Upper lobe of left lung (tissue), 6 donors: ENCODE measurements at regions not wholly inside any gene's neighbourhood (a gene's known extent, or its start where the extent isn't known, plus 50 kb on each side); places are given as distances from the start of the nearest gene placed in this dataset.
"Not testable (repeated sequence)": the region's sequence is repeated elsewhere in the genome, so short reads cannot be mapped to it uniquely, and the experiment has no call there.

ENCODE experiments used
- ATAC-seq, 2 donors: fragments of 200-7000 bp; cut with Tn5 transposase; one replicate each; pipeline ENCODE4 v1.9.1; 2022; ENCODE audit warnings: mild to moderate bottlenecking in 2 of 2, moderate library complexity in 2 of 2; ENCODE audit not compliant: low FRiP score in 2 of 2
- DNase-seq, 2 donors: peaks; one replicate each; pipeline ENCODE4 v3.0.0-alpha.2; 2019 to 2020
- H3K27ac ChIP-seq, 4 donors: fragments of 200-600 bp; sonication (generic); one replicate each; pipeline ENCODE4 v1.5.1; 2016 to 2019
- H3K27me3 ChIP-seq, 4 donors: fragments of 200-600 bp; sonication (generic); one replicate each; pipeline ENCODE4 v1.5.1; 2017 to 2019
- H3K36me3 ChIP-seq, 4 donors: fragments of 200-600 bp; sonication (generic); one replicate each; pipeline ENCODE4 v1.5.1; 2016 to 2019
- H3K4me1 ChIP-seq, 4 donors: fragments of 200-600 bp; sonication (generic); one replicate each; pipeline ENCODE4 v1.5.1; 2018 to 2019
- H3K4me3 ChIP-seq, 4 donors: fragments of 200-600 bp; sonication (generic); one replicate each; pipeline ENCODE4 v1.5.1; 2017 to 2019; ENCODE audit warnings: mild to moderate bottlenecking in 2 of 4, moderate library complexity in 1 of 4
- H3K9me3 ChIP-seq, 4 donors: fragments of 200-600 bp; sonication (generic); one replicate each; pipeline ENCODE4 v1.5.1; 2018 to 2019
- EP300 ChIP-seq, 4 donors: sonication (generic); formaldehyde crosslinking; IDR thresholded peaks; one replicate each; pipeline ENCODE4 v1.5.1; 2017; ENCODE audit warnings: antibody characterized with exemption in 4 of 4, control low read depth in 2 of 4
- POLR2A ChIP-seq, 4 donors: fragments of 450-650 bp; IDR thresholded peaks; one replicate each; pipeline ENCODE4 v1.5.1; 2016 to 2017; ENCODE audit warnings: antibody characterized with exemption in 4 of 4, mild to moderate bottlenecking in 2 of 4
- POLR2AphosphoS5 ChIP-seq, 2 donors: sonication (generic); formaldehyde crosslinking; IDR thresholded peaks; one replicate each; pipeline ENCODE4 v1.5.1; 2017; ENCODE audit warnings: antibody characterized with exemption in 2 of 2
- WGBS, 2 donors: methylation state at CpG; one replicate each; pipeline ENCODE4 v1.1.5; 2017 to 2018; 5-methylcytosine and 5-hydroxymethylcytosine counted together
- TF ChIP-seq, protein P1 (sequence below), 6 experiments: fragments of 450-650 bp in 4 of 6; fragments of 200-600 bp in 2 of 6; sonication (generic) in 2 of 6; IDR thresholded peaks; one replicate each; pipeline ENCODE4 v1.5.1; 2016 to 2019; ENCODE audit warnings: antibody characterized with exemption in 6 of 6
- donor health status: DM: no; HTN: no; CAD: no; lungs with moderate emphysema.
- donor health status: DM: no; HTN: yes; CAD: no; lungs with severe emphysema.

GRCh38 chr10:32217216-32217615, 129.7 kb downstream of the EPC1 start:
- WGBS, 2 donors = 96% methylated on average over 1 of the region's 1 CpG
- H3K27me3 ChIP-seq = no peaks in the 10 kb centered on the region
- DNase-seq (no peak), ATAC-seq (no peak)
- peaks cover 0 to 10% (median 0%) of the 10 kb centered on the region in 4 donors for H3K9me3 ChIP-seq
- H3K4me1 ChIP-seq = no peaks in the 10 kb centered on the region
- no peak overlapping the region for H3K27ac ChIP-seq
- TF ChIP-seq POLR2A (IDR thresholded peaks at IDR 0.05) = no peak
- TF ChIP-seq, protein P1, sequence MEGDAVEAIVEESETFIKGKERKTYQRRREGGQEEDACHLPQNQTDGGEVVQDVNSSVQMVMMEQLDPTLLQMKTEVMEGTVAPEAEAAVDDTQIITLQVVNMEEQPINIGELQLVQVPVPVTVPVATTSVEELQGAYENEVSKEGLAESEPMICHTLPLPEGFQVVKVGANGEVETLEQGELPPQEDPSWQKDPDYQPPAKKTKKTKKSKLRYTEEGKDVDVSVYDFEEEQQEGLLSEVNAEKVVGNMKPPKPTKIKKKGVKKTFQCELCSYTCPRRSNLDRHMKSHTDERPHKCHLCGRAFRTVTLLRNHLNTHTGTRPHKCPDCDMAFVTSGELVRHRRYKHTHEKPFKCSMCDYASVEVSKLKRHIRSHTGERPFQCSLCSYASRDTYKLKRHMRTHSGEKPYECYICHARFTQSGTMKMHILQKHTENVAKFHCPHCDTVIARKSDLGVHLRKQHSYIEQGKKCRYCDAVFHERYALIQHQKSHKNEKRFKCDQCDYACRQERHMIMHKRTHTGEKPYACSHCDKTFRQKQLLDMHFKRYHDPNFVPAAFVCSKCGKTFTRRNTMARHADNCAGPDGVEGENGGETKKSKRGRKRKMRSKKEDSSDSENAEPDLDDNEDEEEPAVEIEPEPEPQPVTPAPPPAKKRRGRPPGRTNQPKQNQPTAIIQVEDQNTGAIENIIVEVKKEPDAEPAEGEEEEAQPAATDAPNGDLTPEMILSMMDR (IDR thresholded peaks at IDR 0.05) = no peak
- TF ChIP-seq EP300 (IDR thresholded peaks at IDR 0.05) = no peak
- TF ChIP-seq POLR2AphosphoS5 (IDR thresholded peaks at IDR 0.05) = no peak
- no peaks in the 10 kb centered on the region for H3K36me3 ChIP-seq
- H3K4me3 ChIP-seq = no peak overlapping the region

DNA sequence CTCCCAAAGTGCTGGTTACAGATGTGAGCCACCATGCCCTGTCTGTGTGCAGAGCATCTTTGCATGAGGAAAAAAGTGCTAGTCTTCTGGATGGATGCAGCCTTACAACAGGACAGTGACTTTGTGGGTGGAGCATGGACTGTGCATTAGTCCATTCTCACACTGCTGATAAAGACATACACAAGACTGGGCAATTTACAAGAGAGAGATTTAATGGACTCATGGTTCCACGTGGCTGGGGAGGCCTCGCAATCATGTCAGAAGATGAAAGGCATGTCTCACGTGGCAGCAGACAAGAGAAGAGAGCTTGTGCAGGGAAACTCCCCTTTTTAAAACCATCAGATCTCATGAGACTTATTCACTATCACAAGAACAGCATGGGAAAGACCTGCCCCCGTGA, 133.1 kb downstream of the EPC1 start:
- H3K4me3 ChIP-seq, H3K9me3 ChIP-seq, ATAC-seq, H3K4me1 ChIP-seq, DNase-seq, H3K27ac ChIP-seq, H3K27me3 ChIP-seq, H3K36me3 ChIP-seq: not testable (repeated sequence)
- WGBS, 2 donors = 59 to 62% methylated on average over 4 of the region's 4 CpGs

- TF ChIP-seq, protein P1 (IDR thresholded peaks at IDR 0.05) = peak in 2 of 6 experiments; percentile 0 to 5
- TF ChIP-seq POLR2A (IDR thresholded peaks at IDR 0.05) = no peak
Observed at GRCh38 chr10:32211046-32211363, 136.0 kb downstream of the EPC1 start.

GRCh38 chr10:32210306-32211045, 136.5 kb downstream of the EPC1 start:
- WGBS, 2 donors = 70 to 71% methylated on average over 16 to 18 of the region's 18 CpGs
- DNase-seq (no peak), ATAC-seq (peak; percentile 66 to 77)
- no peaks in the 10 kb centered on the region for H3K36me3 ChIP-seq
- H3K9me3 ChIP-seq = no peaks in the 10 kb centered on the region
- no peaks in the 10 kb centered on the region for H3K27me3 ChIP-seq
- no peak overlapping the region for H3K27ac ChIP-seq
- TF ChIP-seq POLR2A (IDR thresholded peaks at IDR 0.05) = no peak
- TF ChIP-seq, protein P1 (IDR thresholded peaks at IDR 0.05) = peak in 2 of 6 experiments; percentile 34
- H3K4me1 ChIP-seq = no peaks in the 10 kb centered on the region
- no peak overlapping the region for H3K4me3 ChIP-seq

More at GRCh38 chr10:32211046-32211363, 136.0 kb downstream of the EPC1 start:
- no peaks in the 10 kb centered on the region for H3K9me3 ChIP-seq
- H3K27ac ChIP-seq = no peak overlapping the region
- no peak overlapping the region for H3K4me3 ChIP-seq
- DNase-seq = no peak
- no peak for ATAC-seq
- no peaks in the 10 kb centered on the region for H3K4me1 ChIP-seq
- no peaks in the 10 kb centered on the region for H3K36me3 ChIP-seq
- no peaks in the 10 kb centered on the region for H3K27me3 ChIP-seq
- 70 to 76% methylated on average over 3 of the region's 3 CpGs for WGBS, 2 donors

DNA sequence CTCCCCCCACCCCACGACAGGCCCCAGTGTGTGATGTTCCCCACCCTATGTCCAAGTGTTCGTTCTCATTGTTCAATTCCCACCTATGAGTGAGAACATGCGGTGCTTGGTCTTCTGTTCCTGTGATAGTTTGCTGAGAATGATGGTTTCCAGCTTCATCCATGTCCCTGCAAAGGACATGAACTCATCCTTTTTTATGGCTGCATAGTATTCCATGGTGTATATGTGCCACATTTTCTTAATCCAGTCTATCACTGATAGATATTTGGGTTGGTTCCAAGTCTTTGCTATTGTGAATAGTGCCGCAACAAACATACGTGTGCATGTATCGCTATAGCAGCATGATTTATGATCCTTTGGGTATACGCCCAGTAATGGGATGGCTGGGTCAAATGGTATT, 139.0 kb downstream of the EPC1 start:
- not testable (repeated sequence) for H3K9me3 ChIP-seq, H3K4me3 ChIP-seq, H3K27ac ChIP-seq, DNase-seq, H3K4me1 ChIP-seq, ATAC-seq, H3K36me3 ChIP-seq, H3K27me3 ChIP-seq
- WGBS, 2 donors = 78 to 84% methylated on average over 7 of the region's 7 CpGs

- no peaks in the 10 kb centered on the region for H3K27me3 ChIP-seq
- DNase-seq = peak in 1 of 2 donors; percentile 60
- no peak overlapping the region for H3K27ac ChIP-seq
- peak; percentile 56 to 81 for ATAC-seq
- no peaks in the 10 kb centered on the region for H3K4me1 ChIP-seq
- H3K9me3 ChIP-seq = no peaks in the 10 kb centered on the region
- H3K4me3 ChIP-seq = no peak overlapping the region
- no peaks in the 10 kb centered on the region for H3K36me3 ChIP-seq
- TF ChIP-seq, protein P1 (IDR thresholded peaks at IDR 0.05) = peak; percentile 26 to 73 (median 56)
- TF ChIP-seq POLR2A (IDR thresholded peaks at IDR 0.05) (no peak), EP300 (IDR thresholded peaks at IDR 0.05) (no peak)
- WGBS, 2 donors = 45 to 61% methylated on average over 2 of the region's 2 CpGs
Observed at GRCh38 chr10:32207544-32207943, 139.4 kb downstream of the EPC1 start.
